H9 (cell line): ENCODE measurements at regions not wholly inside any gene's neighbourhood (a gene's known extent, or its start where the extent isn't known, plus 50 kb on each side); places are given as distances from the start of the nearest gene placed in this dataset.

Source experiments
- DNase-seq: peaks from one replicate; pipeline ENCODE4 v3.0.0-alpha.2; 2017
- H2AFZ ChIP-seq: one replicate; pipeline ENCODE4 v1.6.1; 2013; ENCODE audit warnings: mild to moderate bottlenecking, low read length, control low read depth, moderate library complexity
- H2AK5ac ChIP-seq: 2 replicates; pipeline ENCODE4 v1.6.1; 2013; ENCODE audit warnings: low read length, control low read depth, mixed read lengths; ENCODE audit not compliant: insufficient read length
- H2BK120ac ChIP-seq: one replicate; pipeline ENCODE4 v1.6.1; 2013; ENCODE audit warnings: low read depth, mild to moderate bottlenecking, low read length, control low read depth, inconsistent platforms; ENCODE audit not compliant: poor library complexity, severe bottlenecking
- H2BK12ac ChIP-seq: 2 replicates; pipeline ENCODE4 v1.6.1; 2013; ENCODE audit warnings: low read length, control low read depth, mixed read lengths, low read depth; ENCODE audit not compliant: insufficient read length
- H2BK15ac ChIP-seq: 2 replicates; pipeline ENCODE4 v1.6.1; 2013; ENCODE audit warnings: low read depth, low read length, control low read depth
- H2BK20ac ChIP-seq: one replicate; pipeline ENCODE4 v1.6.1; 2013; ENCODE audit warnings: low read depth, mild to moderate bottlenecking, low read length, control low read depth, inconsistent platforms; ENCODE audit not compliant: poor library complexity, severe bottlenecking
- H2BK5ac ChIP-seq: 2 replicates; pipeline ENCODE4 v1.6.1; 2013; ENCODE audit warnings: low read length, control low read depth, mixed read lengths; ENCODE audit not compliant: insufficient read length
- H3K14ac ChIP-seq: 2 replicates; pipeline ENCODE4 v1.6.1; 2013; ENCODE audit warnings: low read length, control low read depth; ENCODE audit not compliant: insufficient read depth
- H3K18ac ChIP-seq: 2 replicates; pipeline ENCODE4 v1.6.1; 2013; ENCODE audit warnings: low read depth, mild to moderate bottlenecking, mixed read lengths, low read length, control low read depth; ENCODE audit not compliant: insufficient read length
- H3K23ac ChIP-seq: 2 replicates; pipeline ENCODE4 v1.6.1; 2013; ENCODE audit warnings: low read length, control low read depth, mixed read lengths, low read depth; ENCODE audit not compliant: insufficient read length
- H3K23me2 ChIP-seq: 2 replicates; pipeline ENCODE4 v1.6.1; 2013; ENCODE audit warnings: low read depth, mild to moderate bottlenecking, mixed read lengths, low read length, control low read depth; ENCODE audit not compliant: insufficient read length, poor library complexity, severe bottlenecking
- H3K27ac ChIP-seq: 2 replicates; pipeline ENCODE4 v1.5.1; 2013; ENCODE audit warnings: low read length, control low read depth, mixed read lengths, low read depth; ENCODE audit not compliant: insufficient read length
- H3K27me3 ChIP-seq: 2 replicates; pipeline ENCODE4 v1.6.1; 2013; ENCODE audit warnings: low read length, control low read depth, inconsistent platforms; ENCODE audit not compliant: insufficient read depth
- H3K4ac ChIP-seq: 2 replicates; pipeline ENCODE4 v1.6.1; 2013; ENCODE audit warnings: low read depth, mild to moderate bottlenecking, control low read depth, inconsistent platforms, low read length, moderate library complexity
- H3K4me1 ChIP-seq: 2 replicates; pipeline ENCODE4 v1.6.1; 2013; ENCODE audit warnings: low read length, control low read depth, inconsistent platforms; ENCODE audit not compliant: insufficient read depth
- H3K4me2 ChIP-seq: 2 replicates; pipeline ENCODE4 v1.6.1; 2013; ENCODE audit warnings: low read length, control low read depth, mixed read lengths; ENCODE audit not compliant: insufficient read length, insufficient read depth
- H3K56ac ChIP-seq: 2 replicates; pipeline ENCODE4 v1.6.1; 2013; ENCODE audit warnings: low read depth, mild to moderate bottlenecking, mixed read lengths, low read length, control low read depth; ENCODE audit not compliant: insufficient read length
- H3K79me1 ChIP-seq: 2 replicates; pipeline ENCODE4 v1.6.1; 2013; ENCODE audit warnings: low read depth, mild to moderate bottlenecking, moderate library complexity, low read length, control low read depth, inconsistent platforms; ENCODE audit not compliant: insufficient read depth, poor library complexity, severe bottlenecking
- H3K79me2 ChIP-seq: 2 replicates; pipeline ENCODE4 v1.6.1; 2013; ENCODE audit warnings: low read length, control low read depth, inconsistent platforms; ENCODE audit not compliant: insufficient read depth
- H3K9ac ChIP-seq: 2 replicates; pipeline ENCODE4 v1.6.1; 2013; ENCODE audit warnings: low read length, control low read depth, mixed read lengths; ENCODE audit not compliant: insufficient read length; ENCODE audit errors: extremely low read depth
- H3K9me3 ChIP-seq: one replicate; pipeline ENCODE4 v1.6.1; 2013; ENCODE audit warnings: low read depth, low read length, inconsistent platforms; ENCODE audit not compliant: control insufficient read depth
- H3T11ph ChIP-seq: one replicate; pipeline ENCODE4 v1.6.1; 2013; ENCODE audit warnings: mild to moderate bottlenecking, low read length, control low read depth, inconsistent platforms
- H4K20me1 ChIP-seq: one replicate; pipeline ENCODE4 v1.6.1; 2013; ENCODE audit not compliant: control insufficient read depth, insufficient read length, insufficient read depth
- H4K5ac ChIP-seq: 2 replicates; pipeline ENCODE4 v1.6.1; 2013; ENCODE audit warnings: low read depth, mild to moderate bottlenecking, mixed read lengths, low read length, control low read depth; ENCODE audit not compliant: insufficient read length
- H4K8ac ChIP-seq: replicated peaks from 2 replicates; pipeline ENCODE4 v1.6.1; 2013; ENCODE audit warnings: low read length, control low read depth, mixed read lengths, low read depth; ENCODE audit not compliant: insufficient read length
- H4K91ac ChIP-seq: 2 replicates; pipeline ENCODE4 v1.6.1; 2013; ENCODE audit warnings: low read depth, mild to moderate bottlenecking, moderate library complexity, mixed read lengths, low read length, control low read depth; ENCODE audit not compliant: insufficient read length
- H3K27ac Mint-ChIP-seq, 3 experiments: 2 replicates in 2 of 3; 3 replicates in 1 of 3; pipeline ENCODE4 v1.8.0; 2020 to 2021; ENCODE audit warnings: mixed read lengths in 3 of 3, mild to moderate bottlenecking in 1 of 3, moderate library complexity in 1 of 3
- H3K27me3 Mint-ChIP-seq: 2 replicates; pipeline ENCODE4 v1.8.0; 2021; ENCODE audit warnings: low read depth, mild to moderate bottlenecking, moderate library complexity, mixed read lengths
- H3K36me3 Mint-ChIP-seq, 3 experiments: 2 replicates in 2 of 3; 3 replicates in 1 of 3; pipeline ENCODE4 v1.8.0; 2020 to 2021; ENCODE audit warnings: low read depth in 3 of 3, mixed read lengths in 3 of 3; ENCODE audit not compliant: insufficient read depth in 1 of 3
- H3K4me1 Mint-ChIP-seq, 2 experiments: 2 replicates each; pipeline ENCODE4 v1.8.0; 2020; ENCODE audit warnings: mixed read lengths in 2 of 2
- H3K4me3 Mint-ChIP-seq, 2 experiments: 2 replicates in 1 of 2; 3 replicates in 1 of 2; pipeline ENCODE4 v1.8.0; 2020 to 2021; ENCODE audit warnings: mild to moderate bottlenecking in 2 of 2, mixed read lengths in 2 of 2, moderate library complexity in 1 of 2
- H3K9me3 Mint-ChIP-seq, 2 experiments: 2 replicates in 1 of 2; 3 replicates in 1 of 2; pipeline ENCODE4 v1.8.0; 2020; ENCODE audit warnings: mild to moderate bottlenecking in 2 of 2, mixed read lengths in 2 of 2, moderate library complexity in 1 of 2
- WGBS: extraction: QIAGEN DNeasy Blood & Tissue Kit; methylation state at CpG from one replicate; pipeline ENCODE4 v1.1.7; 2013; ENCODE audit warnings: missing lambda C conversion rate, low lambda C conversion rate, mixed read lengths; ENCODE audit not compliant: insufficient read length; ENCODE audit errors: extremely low coverage; 5-methylcytosine and 5-hydroxymethylcytosine counted together
- TF ChIP-seq, protein P1 (sequence below): fragments of 200-600 bp; sonication (generic); conservative IDR thresholded peaks from 3 replicates; pipeline ENCODE4 v1.8.0; 2021; ENCODE audit warnings: antibody characterized with exemption, mild to moderate bottlenecking

GRCh38 chr9:135286961-135287360, 192.6 kb upstream of the PPP1R26 start:
- H3K79me2 ChIP-seq, result no peaks in the 10 kb centered on the region
- no peak overlapping the region for H3K18ac ChIP-seq
- no peaks in the 10 kb centered on the region for H4K20me1 ChIP-seq
- no peaks in the 10 kb centered on the region for H3K79me1 ChIP-seq
- no peak overlapping the region for H2BK120ac ChIP-seq
- no peak overlapping the region for H2BK12ac ChIP-seq
- H4K8ac ChIP-seq, result no peak overlapping the region
- no peak overlapping the region for H3K4ac ChIP-seq
- Mint-ChIP-seq H3K9me3 (peaks cover 6 to 14% of the 10 kb centered on the region in 2 experiments; a peak in 3 of 5 replicates), H3K4me1 (peaks cover 18 to 29% of the 10 kb centered on the region in 2 experiments), H3K27ac (peak overlapping the region in 2 of 3 experiments; percentile 36 to 87; a peak in 3 of 7 replicates), H3K27me3 (peaks cover 8% of the 10 kb centered on the region), H3K36me3 (peaks cover 0 to 7% (median 2%) of the 10 kb centered on the region in 3 experiments; a peak in 3 of 7 replicates), H3K4me3 (no peak overlapping the region)
- no peak overlapping the region for H2BK20ac ChIP-seq
- no peak overlapping the region for H3K56ac ChIP-seq
- H3K27ac ChIP-seq, result no peak overlapping the region
- DNase-seq, result no peak
- H2AK5ac ChIP-seq, result no peak overlapping the region
- no peak overlapping the region for H4K91ac ChIP-seq
- no peak overlapping the region for H3K14ac ChIP-seq
- H3K4me1 ChIP-seq, result no peaks in the 10 kb centered on the region
- no peaks in the 10 kb centered on the region for H3K9me3 ChIP-seq
- no peak overlapping the region for H4K5ac ChIP-seq
- H2AFZ ChIP-seq, result no peak overlapping the region
- no peaks in the 10 kb centered on the region for H3K23me2 ChIP-seq
- no peak overlapping the region for H3T11ph ChIP-seq
- no peak overlapping the region for H3K4me2 ChIP-seq
- H3K23ac ChIP-seq, result no peak overlapping the region
- H2BK15ac ChIP-seq, result no peak overlapping the region
- TF ChIP-seq, protein P1, sequence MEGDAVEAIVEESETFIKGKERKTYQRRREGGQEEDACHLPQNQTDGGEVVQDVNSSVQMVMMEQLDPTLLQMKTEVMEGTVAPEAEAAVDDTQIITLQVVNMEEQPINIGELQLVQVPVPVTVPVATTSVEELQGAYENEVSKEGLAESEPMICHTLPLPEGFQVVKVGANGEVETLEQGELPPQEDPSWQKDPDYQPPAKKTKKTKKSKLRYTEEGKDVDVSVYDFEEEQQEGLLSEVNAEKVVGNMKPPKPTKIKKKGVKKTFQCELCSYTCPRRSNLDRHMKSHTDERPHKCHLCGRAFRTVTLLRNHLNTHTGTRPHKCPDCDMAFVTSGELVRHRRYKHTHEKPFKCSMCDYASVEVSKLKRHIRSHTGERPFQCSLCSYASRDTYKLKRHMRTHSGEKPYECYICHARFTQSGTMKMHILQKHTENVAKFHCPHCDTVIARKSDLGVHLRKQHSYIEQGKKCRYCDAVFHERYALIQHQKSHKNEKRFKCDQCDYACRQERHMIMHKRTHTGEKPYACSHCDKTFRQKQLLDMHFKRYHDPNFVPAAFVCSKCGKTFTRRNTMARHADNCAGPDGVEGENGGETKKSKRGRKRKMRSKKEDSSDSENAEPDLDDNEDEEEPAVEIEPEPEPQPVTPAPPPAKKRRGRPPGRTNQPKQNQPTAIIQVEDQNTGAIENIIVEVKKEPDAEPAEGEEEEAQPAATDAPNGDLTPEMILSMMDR, result no peak
- H3K9ac ChIP-seq, result no peak overlapping the region
- no CpG with 5 or more reads among the region's 7 CpGs for WGBS
- H3K27me3 ChIP-seq, result no peaks in the 10 kb centered on the region
- H2BK5ac ChIP-seq, result no peak overlapping the region
